ENCODE measurements at regions not wholly inside any gene's neighbourhood (a gene's known extent, or its start where the extent isn't known, plus 50 kb on each side); places are given as distances from the start of the nearest gene placed in this dataset.

DNA sequence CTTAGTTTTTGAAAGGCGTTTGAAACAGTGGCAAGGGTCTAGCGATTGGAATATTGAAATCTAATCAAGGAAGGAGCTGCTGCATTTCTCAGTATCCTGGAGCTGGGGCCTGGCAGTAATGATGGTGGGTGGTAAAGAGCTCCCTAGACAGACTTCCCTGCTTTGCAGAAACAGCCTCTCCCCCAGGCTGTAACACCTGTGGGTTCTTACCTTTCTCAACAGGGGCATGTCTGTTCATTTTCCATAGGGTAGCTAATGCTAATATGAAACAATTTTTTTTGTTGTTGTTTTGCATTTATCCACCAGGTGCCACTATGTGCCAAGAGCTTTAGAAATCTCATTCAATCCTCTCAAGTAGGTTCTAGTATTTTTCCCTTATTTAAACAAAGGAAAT is 345.5 kb downstream of the REEP3 start:
- no peak for DNase-seq
- Mint-ChIP-seq H3K9me3 (no peaks in the 10 kb centered on the region), H3K27me3 (peaks cover 25% of the 10 kb centered on the region), H3K36me3 (ENCODE audit: low read depth) (no peaks in the 10 kb centered on the region), H3K4me3 (no peak overlapping the region), H3K27ac (no peak overlapping the region), H3K4me1 (peaks cover 6% of the 10 kb centered on the region)
- ChIA-PET POLR2A (no interaction called here), CTCF (interaction anchor here (0.6 to 2.3 kb wide), 30 partner anchors 8 to 701 kb away, joined by 3 to 18 read pairs (median 4); no protein-coding TSS in a partner anchor)

GRCh38 chr10:63878428-63878827 is 357.2 kb downstream of the REEP3 start:
- H3K27me3 Mint-ChIP-seq: peaks cover 11% of the 10 kb centered on the region
- H3K4me3 Mint-ChIP-seq: no peak overlapping the region
- no peak overlapping the region for H3K27ac Mint-ChIP-seq
- no peaks in the 10 kb centered on the region for H3K4me1 Mint-ChIP-seq
- H3K9me3 Mint-ChIP-seq: no peaks in the 10 kb centered on the region
- ChIA-PET POLR2A (no interaction called here), CTCF (no interaction called here)
- no peak for DNase-seq
- H3K36me3 Mint-ChIP-seq (ENCODE audit: low read depth): no peaks in the 10 kb centered on the region

DNA sequence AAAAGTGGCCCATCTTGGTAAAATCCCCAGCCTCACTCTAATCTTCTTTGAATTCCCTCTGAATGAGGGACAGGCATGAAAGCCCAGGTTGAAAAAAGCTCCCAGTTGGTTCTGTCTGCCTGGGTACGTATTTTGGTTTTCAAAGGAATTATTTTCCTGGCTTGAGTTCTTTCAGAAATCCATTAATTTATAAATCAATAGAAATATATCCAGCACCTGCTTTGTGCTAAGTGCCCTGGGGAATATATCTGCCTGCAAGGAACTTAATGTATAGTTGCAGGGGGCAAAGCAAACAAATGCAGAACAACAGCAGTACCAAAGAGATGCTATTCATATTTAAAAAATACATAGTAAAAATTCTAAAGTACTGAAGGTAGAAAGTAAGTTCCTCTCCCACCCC is 362.7 kb downstream of the REEP3 start:
- Mint-ChIP-seq H3K4me1 (no peaks in the 10 kb centered on the region), H3K27ac (no peak overlapping the region), H3K4me3 (no peak overlapping the region), H3K27me3 (peaks cover 4% of the 10 kb centered on the region), H3K36me3 (ENCODE audit: low read depth) (no peaks in the 10 kb centered on the region), H3K9me3 (no peaks in the 10 kb centered on the region)
- no peak for DNase-seq
- POLR2A ChIA-PET: no interaction called here
- CTCF ChIA-PET: interaction anchor here (1.1 kb wide), 1 partner anchor 17 kb away, joined by 5 read pairs; no protein-coding TSS in a partner anchor

DNA sequence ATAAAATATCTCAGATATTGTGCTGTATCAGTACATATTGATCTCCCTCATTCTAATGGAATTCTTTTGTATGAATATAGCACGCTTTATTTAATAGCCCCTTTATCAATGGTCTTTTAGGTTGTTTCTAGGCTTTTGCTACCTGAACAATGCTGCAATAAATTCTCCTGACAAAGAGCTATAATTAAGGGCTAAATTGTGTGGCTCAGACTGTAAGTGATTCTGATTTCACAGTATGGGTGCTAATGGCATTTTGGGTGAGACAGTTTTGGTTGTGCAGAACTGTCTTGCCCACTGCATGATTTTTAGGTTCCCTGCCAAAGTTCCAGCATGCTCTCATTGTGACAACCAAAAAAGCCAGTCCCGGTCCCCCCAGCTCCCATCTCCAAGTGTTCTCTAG is 363.2 kb downstream of the REEP3 start:
- ChIA-PET POLR2A (no interaction called here), CTCF (no interaction called here)
- no peak for DNase-seq
- H3K36me3 Mint-ChIP-seq (ENCODE audit: low read depth): no peaks in the 10 kb centered on the region
- H3K9me3 Mint-ChIP-seq: no peaks in the 10 kb centered on the region
- H3K27me3 Mint-ChIP-seq: peaks cover 4% of the 10 kb centered on the region
- no peak overlapping the region for H3K4me3 Mint-ChIP-seq
- no peak overlapping the region for H3K27ac Mint-ChIP-seq
- H3K4me1 Mint-ChIP-seq: no peaks in the 10 kb centered on the region

DNA sequence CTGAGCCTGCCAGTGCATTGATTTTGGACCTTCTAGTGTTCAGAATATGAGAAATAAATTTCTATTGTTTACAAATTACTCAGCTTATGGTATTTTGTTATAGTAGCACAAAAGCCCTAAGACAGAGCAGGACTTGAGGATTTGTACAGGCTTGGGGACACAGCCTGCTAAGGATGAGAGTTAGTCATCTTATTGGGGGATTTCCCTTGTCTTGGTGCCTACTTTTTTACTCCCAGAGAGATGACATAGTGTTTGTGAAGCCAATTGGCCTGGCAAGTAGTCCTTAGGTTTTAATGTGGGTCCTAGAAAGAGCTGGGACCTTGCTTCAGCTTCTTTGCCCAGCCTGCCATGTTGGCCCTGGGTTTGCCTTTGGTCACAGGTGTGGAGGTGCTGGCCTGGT is 364.0 kb downstream of the REEP3 start:
- ChIA-PET POLR2A (no interaction called here), CTCF (no interaction called here)
- Mint-ChIP-seq H3K4me3 (no peak overlapping the region), H3K27ac (no peak overlapping the region), H3K36me3 (ENCODE audit: low read depth) (no peaks in the 10 kb centered on the region), H3K27me3 (peaks cover 4% of the 10 kb centered on the region), H3K4me1 (no peaks in the 10 kb centered on the region), H3K9me3 (no peaks in the 10 kb centered on the region)
- DNase-seq: no peak

DNA sequence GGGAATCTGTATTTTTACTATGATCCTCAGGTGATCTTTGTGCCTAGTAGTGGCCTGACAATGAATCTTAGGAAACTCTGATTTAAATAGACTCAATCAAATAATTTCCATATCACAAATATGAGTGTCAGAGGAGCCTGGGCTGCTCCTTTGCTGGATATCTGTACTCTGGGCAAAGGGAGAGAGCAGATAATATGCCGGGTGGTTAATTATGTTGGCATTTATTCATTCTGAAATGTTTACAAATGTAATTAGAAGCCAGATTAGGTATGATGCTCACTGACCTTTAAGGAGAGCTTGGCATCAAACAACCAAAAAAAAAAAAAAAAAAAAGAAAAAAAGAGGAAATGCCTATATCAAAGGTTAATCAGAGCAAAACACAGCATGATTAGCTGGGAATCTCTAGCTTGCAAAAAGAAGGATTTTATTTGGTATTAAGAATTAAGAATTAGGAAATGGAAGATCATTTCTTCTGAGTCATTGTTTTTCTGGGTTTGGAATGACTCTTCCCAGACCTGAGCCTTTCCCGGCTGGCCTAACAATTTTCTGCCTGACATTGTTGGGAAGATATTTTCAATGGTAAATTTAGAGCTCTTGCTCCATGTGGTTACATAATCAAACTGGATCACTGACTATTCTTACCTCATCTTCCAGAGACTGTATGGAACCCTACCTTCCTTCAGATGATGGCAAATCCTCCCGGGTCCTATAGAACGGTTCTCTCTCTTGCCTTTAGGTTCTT is 365.3 kb downstream of the REEP3 start:
- POLR2A ChIA-PET: no interaction called here
- DNase-seq: no peak
- Mint-ChIP-seq H3K27me3 (peaks cover 6% of the 10 kb centered on the region), H3K4me3 (no peak overlapping the region), H3K36me3 (ENCODE audit: low read depth) (no peaks in the 10 kb centered on the region), H3K4me1 (no peaks in the 10 kb centered on the region), H3K27ac (no peak overlapping the region), H3K9me3 (no peaks in the 10 kb centered on the region)
- CTCF ChIA-PET: interaction anchor here (1.1 to 1.9 kb wide), 3 partner anchors 17 to 91 kb away, joined by 3 to 11 read pairs (median 4); no protein-coding TSS in a partner anchor

DNA sequence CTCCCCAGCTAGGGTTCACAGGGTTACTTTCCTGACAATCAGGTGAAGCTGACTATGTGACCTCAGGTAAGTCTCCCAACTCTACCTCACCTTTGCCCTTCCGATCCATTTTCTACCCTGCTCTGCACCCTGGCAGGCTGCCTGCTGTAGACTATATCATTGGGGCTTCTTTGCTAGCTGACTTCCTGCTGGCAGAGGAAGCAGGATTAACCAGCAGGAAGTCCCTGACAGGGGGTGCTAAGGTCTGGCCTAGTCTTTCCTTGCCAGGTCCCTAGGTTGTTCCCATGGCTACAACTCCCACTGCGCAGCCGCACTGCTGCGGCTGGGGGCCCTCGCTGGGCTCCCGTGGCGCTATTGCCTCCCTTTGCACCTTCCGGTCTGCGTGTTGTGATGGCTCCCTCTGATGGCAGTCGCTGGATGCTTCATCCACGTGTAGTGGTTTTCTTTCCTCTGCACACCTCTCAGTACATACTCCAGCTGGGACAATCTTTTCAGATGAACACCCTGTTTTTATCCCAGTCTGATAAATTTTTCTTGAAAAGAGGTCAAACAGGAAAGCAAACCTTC is 365.9 kb downstream of the REEP3 start:
- peaks cover 6% of the 10 kb centered on the region for H3K27me3 Mint-ChIP-seq
- DNase-seq: no peak
- no peaks in the 10 kb centered on the region for H3K36me3 Mint-ChIP-seq (ENCODE audit: low read depth)
- ChIA-PET POLR2A (no interaction called here), CTCF (interaction anchor here (1.1 to 1.9 kb wide), 3 partner anchors 17 to 91 kb away, joined by 3 to 11 read pairs (median 4); no protein-coding TSS in a partner anchor)
- no peak overlapping the region for H3K4me3 Mint-ChIP-seq
- no peaks in the 10 kb centered on the region for H3K4me1 Mint-ChIP-seq
- H3K27ac Mint-ChIP-seq: no peak overlapping the region
- no peaks in the 10 kb centered on the region for H3K9me3 Mint-ChIP-seq

DNA sequence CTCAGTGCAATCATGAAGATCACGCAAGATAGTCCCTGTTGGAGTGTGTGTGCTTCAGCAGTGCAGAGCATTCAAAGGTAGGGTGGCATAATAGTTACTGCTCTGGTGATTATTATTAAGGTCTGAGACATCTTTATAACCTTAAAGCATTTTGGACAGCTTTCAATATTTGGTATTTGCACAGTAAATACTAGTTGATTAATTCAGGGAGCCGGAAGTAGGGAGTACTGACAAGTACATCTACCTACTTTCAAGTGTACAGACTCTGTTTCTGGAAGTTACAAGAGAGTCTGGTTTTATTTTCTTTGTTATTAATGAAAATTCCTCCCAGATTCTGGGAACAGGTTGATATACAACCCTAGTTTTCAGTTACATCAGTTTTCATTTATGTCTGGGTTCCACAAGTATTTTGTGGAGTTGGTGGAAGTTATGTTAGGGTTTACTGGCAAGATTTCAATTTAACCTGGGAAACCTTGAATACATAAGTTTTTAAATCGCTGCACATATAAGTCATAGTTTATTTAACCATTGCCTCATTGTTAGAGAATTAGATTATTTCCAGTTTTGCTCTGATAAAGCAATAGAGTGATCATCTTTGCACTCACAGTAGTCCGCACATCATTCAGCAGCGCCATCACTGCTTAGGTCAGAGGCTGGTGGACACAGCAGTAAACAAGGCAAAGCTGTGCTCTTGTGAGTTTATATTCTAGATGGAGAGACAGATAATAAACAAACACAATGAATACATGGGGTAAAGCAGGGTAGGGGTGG is 366.6 kb downstream of the REEP3 start:
- Mint-ChIP-seq H3K36me3 (ENCODE audit: low read depth) (no peaks in the 10 kb centered on the region), H3K9me3 (no peaks in the 10 kb centered on the region), H3K27me3 (peaks cover 6% of the 10 kb centered on the region), H3K4me1 (no peaks in the 10 kb centered on the region), H3K27ac (no peak overlapping the region), H3K4me3 (no peak overlapping the region)
- ChIA-PET POLR2A (no interaction called here), CTCF (interaction anchor here (1.1 to 1.9 kb wide), 3 partner anchors 18 to 90 kb away, joined by 3 to 11 read pairs (median 4); no protein-coding TSS in a partner anchor)
- DNase-seq: no peak

DNA sequence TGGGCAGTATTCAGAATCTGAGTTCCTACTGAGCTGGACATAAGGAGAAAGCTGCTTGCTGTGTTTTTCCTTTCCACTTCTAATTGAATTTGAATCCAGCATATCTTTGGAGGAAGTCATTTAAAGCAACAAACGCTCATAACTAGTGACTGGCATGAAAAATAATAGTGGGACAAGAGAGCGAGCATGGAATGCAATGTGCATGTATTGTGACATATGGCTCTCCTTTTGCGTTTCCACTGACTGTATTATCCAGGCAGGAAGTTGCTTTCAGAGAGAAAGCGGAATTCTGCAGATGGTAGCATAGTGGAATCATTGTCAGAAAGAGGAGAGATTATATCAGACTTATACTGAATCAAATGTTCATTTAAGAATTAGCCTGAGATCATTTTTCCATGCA is 368.6 kb downstream of the REEP3 start:
- Mint-ChIP-seq H3K27ac (no peak overlapping the region), H3K27me3 (peaks cover 6% of the 10 kb centered on the region), H3K36me3 (ENCODE audit: low read depth) (no peaks in the 10 kb centered on the region), H3K9me3 (no peaks in the 10 kb centered on the region), H3K4me1 (no peaks in the 10 kb centered on the region), H3K4me3 (no peak overlapping the region)
- CTCF ChIA-PET: no interaction called here
- POLR2A ChIA-PET: no interaction called here
- no peak for DNase-seq

DNA sequence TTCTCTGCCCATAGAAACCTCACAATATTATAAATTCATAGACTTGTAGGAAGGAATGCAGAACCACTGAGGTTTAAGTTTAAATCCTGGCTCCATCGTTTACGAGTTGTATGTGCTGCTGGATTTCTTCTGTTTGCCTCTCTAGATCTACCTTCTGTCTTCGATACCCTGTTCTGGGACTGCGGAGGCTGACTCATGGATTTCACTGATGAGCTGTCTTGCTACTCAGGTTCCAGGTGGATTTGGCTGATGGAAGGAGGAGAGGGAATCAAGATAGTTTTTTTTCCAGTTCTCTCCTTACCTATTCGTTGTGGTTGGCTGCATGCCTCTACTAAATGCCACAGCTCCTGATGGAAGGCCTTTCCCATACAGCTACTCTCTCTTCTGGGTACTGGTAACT is 375.8 kb downstream of the REEP3 start:
- no peaks in the 10 kb centered on the region for H3K9me3 Mint-ChIP-seq
- peaks cover 13% of the 10 kb centered on the region for H3K27me3 Mint-ChIP-seq
- no peaks in the 10 kb centered on the region for H3K36me3 Mint-ChIP-seq (ENCODE audit: low read depth)
- no peak overlapping the region for H3K27ac Mint-ChIP-seq
- no peaks in the 10 kb centered on the region for H3K4me1 Mint-ChIP-seq
- H3K4me3 Mint-ChIP-seq: no peak overlapping the region
- POLR2A ChIA-PET: no interaction called here
- CTCF ChIA-PET: interaction anchor here (1.2 kb wide), 1 partner anchor 30 kb away, joined by 3 read pairs; no protein-coding TSS in a partner anchor
- no peak for DNase-seq

- H3K36me3 Mint-ChIP-seq (ENCODE audit: low read depth): no peaks in the 10 kb centered on the region
- no peak overlapping the region for H3K4me3 Mint-ChIP-seq
- DNase-seq: no peak
- ChIA-PET POLR2A (no interaction called here), CTCF (no interaction called here)
- no peaks in the 10 kb centered on the region for H3K4me1 Mint-ChIP-seq
- peaks cover 12% of the 10 kb centered on the region for H3K27me3 Mint-ChIP-seq
- no peak overlapping the region for H3K27ac Mint-ChIP-seq
- H3K9me3 Mint-ChIP-seq: no peaks in the 10 kb centered on the region
Measured at GRCh38 chr10:63899673-63900300, 378.6 kb downstream of the REEP3 start.

- Mint-ChIP-seq H3K27me3 (peaks cover 9% of the 10 kb centered on the region), H3K9me3 (no peaks in the 10 kb centered on the region), H3K4me3 (no peak overlapping the region), H3K4me1 (no peaks in the 10 kb centered on the region), H3K36me3 (ENCODE audit: low read depth) (no peaks in the 10 kb centered on the region), H3K27ac (no peak overlapping the region)
- CTCF ChIA-PET: interaction anchor here (1.8 kb wide), 1 partner anchor 34 kb away, joined by 5 read pairs; no protein-coding TSS in a partner anchor
- POLR2A ChIA-PET: no interaction called here
- DNase-seq: no peak
Measured at GRCh38 chr10:63901228-63901627, 380.0 kb downstream of the REEP3 start.

- Mint-ChIP-seq H3K4me1 (no peaks in the 10 kb centered on the region), H3K4me3 (no peak overlapping the region), H3K27me3 (peaks cover 9% of the 10 kb centered on the region), H3K27ac (no peak overlapping the region), H3K36me3 (ENCODE audit: low read depth) (no peaks in the 10 kb centered on the region), H3K9me3 (no peaks in the 10 kb centered on the region)
- DNase-seq: no peak
- ChIA-PET CTCF (interaction anchor here (1.8 kb wide), 1 partner anchor 35 kb away, joined by 5 read pairs; no protein-coding TSS in a partner anchor), POLR2A (no interaction called here)
Measured at GRCh38 chr10:63901881-63902280, 380.7 kb downstream of the REEP3 start.

All from activated CD4-positive, alpha-beta memory T cell treated with anti-CD3 and anti-CD28 coated beads, Interleukin-2, amount 10 ng/mL, durations not matched to agents 7 days and 5 days (primary cell).